ENCODE measurements at regions not wholly inside any gene's neighbourhood (a gene's known extent, or its start where the extent isn't known, plus 50 kb on each side); places are given as distances from the start of the nearest gene placed in this dataset.
"Not testable (repeated sequence)": the region's sequence is repeated elsewhere in the genome, so short reads cannot be mapped to it uniquely, and the experiment has no call there.

- no peak for DNase-seq (ENCODE audit: low read depth in 2 of 2)
Observed at GRCh38 chr14:53670701-53671100, 285.9 kb downstream of the BMP4 start.

- no peak for DNase-seq (ENCODE audit: low read depth in 2 of 2)
Observed at GRCh38 chr14:53668897-53669296, 287.7 kb downstream of the BMP4 start.

GRCh38 chr14:53663709-53664108 is 292.9 kb downstream of the BMP4 start:
- DNase-seq (ENCODE audit: low read depth in 2 of 2), result no peak

GRCh38 chr14:53655080-53655785 is 301.4 kb downstream of the BMP4 start:
- no peak for DNase-seq (ENCODE audit: low read depth in 2 of 2)

- no peak for DNase-seq (ENCODE audit: low read depth in 2 of 2)
Observed at GRCh38 chr14:53652068-53652467, 304.6 kb downstream of the BMP4 start.

- no peak for DNase-seq (ENCODE audit: low read depth in 2 of 2)
Observed at GRCh38 chr14:53651096-53651740, 305.4 kb downstream of the BMP4 start.

GRCh38 chr14:53646925-53647324 is 309.7 kb downstream of the BMP4 start:
- DNase-seq (ENCODE audit: low read depth in 2 of 2), result no peak

GRCh38 chr14:53640695-53641094 is 315.9 kb downstream of the BMP4 start:
- no peak for DNase-seq (ENCODE audit: low read depth in 2 of 2)

- DNase-seq (ENCODE audit: low read depth in 2 of 2), result no peak
Observed at GRCh38 chr14:53638966-53639365, 317.7 kb downstream of the BMP4 start.

GRCh38 chr14:53634793-53635192 is 321.8 kb downstream of the BMP4 start:
- DNase-seq (ENCODE audit: low read depth in 2 of 2), result no peak

GRCh38 chr14:53630336-53630735 is 326.3 kb downstream of the BMP4 start:
- no peak for DNase-seq (ENCODE audit: low read depth in 2 of 2)

- no peak for DNase-seq (ENCODE audit: low read depth in 2 of 2)
Observed at GRCh38 chr14:53628732-53629430, 327.7 kb downstream of the BMP4 start.

- no peak for DNase-seq (ENCODE audit: low read depth in 2 of 2)
Observed at GRCh38 chr14:53628261-53628660, 328.4 kb downstream of the BMP4 start.

- no peak for DNase-seq (ENCODE audit: low read depth in 2 of 2)
Observed at GRCh38 chr14:53626761-53627160, 329.9 kb downstream of the BMP4 start.

GRCh38 chr14:53622447-53622846 is 334.2 kb downstream of the BMP4 start:
- DNase-seq (ENCODE audit: low read depth in 2 of 2), result no peak

GRCh38 chr14:53621921-53622320 is 334.7 kb downstream of the BMP4 start:
- no peak for DNase-seq (ENCODE audit: low read depth in 2 of 2)

GRCh38 chr14:53621433-53621832 is 335.2 kb downstream of the BMP4 start:
- DNase-seq (ENCODE audit: low read depth in 2 of 2), result no peak

GRCh38 chr14:53620890-53621289 is 335.7 kb downstream of the BMP4 start:
- no peak for DNase-seq (ENCODE audit: low read depth in 2 of 2)

GRCh38 chr14:53620317-53620716 is 336.3 kb downstream of the BMP4 start:
- DNase-seq (ENCODE audit: low read depth in 2 of 2), result no peak

GRCh38 chr14:53619691-53620231 is 336.9 kb downstream of the BMP4 start:
- DNase-seq (ENCODE audit: low read depth in 2 of 2), result no peak

GRCh38 chr14:53616536-53616935 is 340.1 kb downstream of the BMP4 start:
- DNase-seq (ENCODE audit: low read depth in 2 of 2), result not testable (repeated sequence)

GRCh38 chr14:53615252-53615651 is 341.4 kb downstream of the BMP4 start:
- no peak for DNase-seq (ENCODE audit: low read depth in 2 of 2)

Data from stimulated activated CD4-positive, alpha-beta T cell treated with anti-CD3 and anti-CD28 coated beads, Interleukin-1b, Interleukin-23, amount 100 ng/mL, for 4 hours (primary cell).